GM12891 (cell line): ENCODE measurements at regions not wholly inside any gene's neighbourhood (a gene's known extent, or its start where the extent isn't known, plus 50 kb on each side); places are given as distances from the start of the nearest gene placed in this dataset.
"Not testable (repeated sequence)": the region's sequence is repeated elsewhere in the genome, so short reads cannot be mapped to it uniquely, and the experiment has no call there.

Source experiments
- DNase-seq: peaks from one replicate; pipeline ENCODE4 v3.0.0; 2011; ENCODE audit warnings: low spot score; ENCODE audit not compliant: insufficient read length
- FAIRE-seq: peaks from 2 replicates; lab custom pipeline; 2011; peaks lifted over from hg19 to GRCh38; lab: Jason Lieb, UNC
- PAX5 ChIP-seq: IDR thresholded peaks from 2 replicates; pipeline ENCODE4 v1.6.1; 2011; ENCODE audit warnings: low read length, moderate library complexity, mild to moderate bottlenecking; ENCODE audit not compliant: insufficient read depth, severe bottlenecking
- POLR2A ChIP-seq: IDR thresholded peaks from 2 replicates; pipeline ENCODE4 v1.6.1; 2011; ENCODE audit warnings: low read depth, low read length, control low read depth
- POLR2AphosphoS5 ChIP-seq: IDR thresholded peaks from 2 replicates; pipeline ENCODE4 v1.6.1; 2011; ENCODE audit warnings: low read depth, low read length, control low read depth
- POU2F2 ChIP-seq: IDR thresholded peaks from 2 replicates; pipeline ENCODE4 v1.6.1; 2011; ENCODE audit warnings: low read depth, mild to moderate bottlenecking, control low read depth, low read length, moderate library complexity
- SPI1 ChIP-seq: IDR thresholded peaks from 2 replicates; pipeline ENCODE4 v1.6.1; 2011; ENCODE audit warnings: low read depth, low read length, control low read depth
- TAF1 ChIP-seq: IDR thresholded peaks from 2 replicates; pipeline ENCODE4 v1.6.1; 2011; ENCODE audit warnings: low read depth, low read length, control low read depth

DNA sequence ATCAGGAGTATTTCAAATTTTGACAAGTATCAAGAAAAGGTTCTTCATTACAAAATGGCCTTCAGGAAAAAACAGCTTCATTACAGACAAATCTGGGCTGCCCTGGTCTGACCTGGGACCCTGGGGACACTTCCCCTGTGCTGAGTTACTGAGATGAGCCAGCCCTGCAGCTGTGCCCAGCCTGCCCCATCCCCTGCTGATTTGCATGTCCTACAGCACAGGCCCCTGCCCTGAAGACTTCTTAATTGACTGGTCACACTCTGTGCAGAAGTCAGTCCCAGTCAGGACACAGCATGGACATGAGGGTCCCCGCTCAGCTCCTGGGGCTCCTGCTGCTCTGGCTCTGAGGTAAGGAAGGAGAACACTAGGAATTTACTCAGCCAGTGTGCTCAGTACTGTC, 235.1 kb downstream of the ANKRD36B start:
- DNase-seq, result no peak
- TF ChIP-seq SPI1, result no peak
- TF ChIP-seq TAF1, result no peak
- TF ChIP-seq POLR2A, result no peak
- no peak for TF ChIP-seq POU2F2
- no peak for TF ChIP-seq POLR2AphosphoS5
- no peak for TF ChIP-seq PAX5
- FAIRE-seq, result no peak

DNA sequence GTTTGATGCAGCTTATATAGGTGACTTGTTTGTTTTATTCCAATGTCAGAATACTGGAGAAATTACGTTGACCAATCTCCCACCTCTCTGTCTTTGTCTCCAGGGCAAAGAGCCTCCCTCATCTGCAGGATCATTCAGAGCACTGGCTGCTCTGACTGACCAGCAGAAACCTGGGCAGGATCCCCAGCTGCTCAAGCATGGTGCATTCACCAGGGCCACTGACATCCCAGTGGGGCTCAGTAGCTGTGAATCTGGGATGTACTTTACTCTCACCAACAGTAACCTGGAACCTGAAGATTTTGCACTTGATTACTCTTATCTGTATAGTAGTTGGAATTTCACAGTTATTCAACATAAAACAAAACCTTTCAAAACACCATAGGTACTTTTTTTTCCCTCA, 235.9 kb downstream of the ANKRD36 start:
- TF ChIP-seq POU2F2, result no peak
- TF ChIP-seq PAX5, result no peak
- no peak for TF ChIP-seq POLR2A
- TF ChIP-seq POLR2AphosphoS5, result no peak
- TF ChIP-seq SPI1, result no peak
- no peak for TF ChIP-seq TAF1
- no peak for FAIRE-seq
- no peak for DNase-seq

DNA sequence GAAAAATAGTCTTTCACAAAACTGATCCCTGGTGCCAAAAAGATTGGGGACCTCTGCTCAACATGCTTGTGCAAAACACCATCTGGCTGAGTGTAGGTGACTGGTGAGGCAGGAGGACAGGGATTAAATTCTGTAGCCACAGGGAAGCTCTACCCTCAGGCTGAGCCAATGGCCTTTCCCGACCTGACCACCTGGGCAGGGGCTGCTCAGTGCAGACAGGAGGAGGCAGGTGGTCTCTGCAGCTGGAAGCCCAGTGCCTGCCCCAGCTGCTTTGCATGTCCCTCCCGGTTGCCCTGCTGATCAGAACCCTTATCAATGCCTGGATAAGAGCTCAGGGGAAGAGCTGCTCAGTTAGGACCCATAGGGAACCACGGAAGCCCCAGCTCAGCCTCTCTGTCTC, 235.3 kb downstream of the ANKRD36 start:
- FAIRE-seq, result no peak
- no peak for TF ChIP-seq POLR2AphosphoS5
- TF ChIP-seq SPI1, result no peak
- TF ChIP-seq PAX5, result no peak
- TF ChIP-seq TAF1, result no peak
- TF ChIP-seq POU2F2, result no peak
- no peak for TF ChIP-seq POLR2A
- no peak for DNase-seq

DNA sequence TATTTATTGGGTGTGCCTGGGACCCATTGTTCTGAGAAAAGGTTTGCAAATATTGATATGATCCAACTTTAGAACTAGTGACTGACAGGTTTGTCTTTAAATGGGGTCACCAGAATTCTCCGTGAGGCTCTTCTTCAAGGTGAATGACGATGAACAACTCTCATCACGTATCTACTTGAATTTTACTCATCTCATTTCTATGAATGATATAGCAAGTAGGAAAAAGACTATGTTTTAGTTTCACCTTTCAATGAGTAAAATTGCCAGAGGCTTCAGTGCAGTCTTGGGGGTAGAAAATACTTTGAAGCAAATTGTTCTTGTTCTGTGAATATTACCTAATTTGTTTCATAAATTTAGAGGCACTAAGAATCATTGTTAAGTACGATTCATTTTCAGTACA, 232.0 kb downstream of the ANKRD36 start:
- not testable (repeated sequence) for DNase-seq, FAIRE-seq

DNA sequence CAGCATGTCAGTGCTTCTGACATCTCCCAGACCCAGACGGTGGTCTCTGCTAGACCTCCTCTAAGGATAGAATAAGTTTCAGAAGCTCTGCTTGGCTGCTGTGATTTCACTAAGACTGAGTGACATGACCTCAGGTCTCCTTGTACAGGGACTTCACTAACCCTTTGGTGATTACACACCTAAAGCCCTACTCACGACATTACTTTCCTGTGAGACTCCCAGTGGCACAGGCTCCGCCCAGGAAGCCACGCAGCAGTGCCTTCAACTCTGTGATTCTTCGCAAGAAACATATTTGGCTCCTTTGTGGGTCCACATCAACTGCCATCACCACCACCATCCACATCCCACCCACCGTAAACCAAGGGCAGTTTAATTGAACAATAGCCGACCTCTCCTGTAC, 220.7 kb downstream of the ANKRD36 start:
- DNase-seq, FAIRE-seq: not testable (repeated sequence)

DNA sequence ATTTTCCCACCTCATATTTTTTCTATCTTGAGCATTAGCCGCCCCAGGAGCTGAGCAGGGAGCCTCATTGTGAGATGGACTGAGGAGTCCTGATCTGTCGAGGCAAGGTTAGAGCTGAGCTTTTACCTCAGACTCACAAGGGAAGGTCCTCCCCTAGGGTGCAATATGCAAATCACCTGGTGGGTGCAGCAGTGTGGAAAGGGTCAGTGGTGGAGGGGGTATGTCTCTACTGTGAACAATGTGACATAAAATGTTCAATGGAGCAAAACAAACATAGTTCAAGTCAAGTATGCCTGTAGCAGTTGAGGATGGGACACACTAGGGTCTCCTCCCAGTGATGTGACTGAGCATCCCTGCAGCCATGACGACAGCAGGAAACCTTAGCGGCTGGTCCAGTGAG, 219.2 kb downstream of the ANKRD36 start:
- FAIRE-seq, DNase-seq: not testable (repeated sequence)

DNA sequence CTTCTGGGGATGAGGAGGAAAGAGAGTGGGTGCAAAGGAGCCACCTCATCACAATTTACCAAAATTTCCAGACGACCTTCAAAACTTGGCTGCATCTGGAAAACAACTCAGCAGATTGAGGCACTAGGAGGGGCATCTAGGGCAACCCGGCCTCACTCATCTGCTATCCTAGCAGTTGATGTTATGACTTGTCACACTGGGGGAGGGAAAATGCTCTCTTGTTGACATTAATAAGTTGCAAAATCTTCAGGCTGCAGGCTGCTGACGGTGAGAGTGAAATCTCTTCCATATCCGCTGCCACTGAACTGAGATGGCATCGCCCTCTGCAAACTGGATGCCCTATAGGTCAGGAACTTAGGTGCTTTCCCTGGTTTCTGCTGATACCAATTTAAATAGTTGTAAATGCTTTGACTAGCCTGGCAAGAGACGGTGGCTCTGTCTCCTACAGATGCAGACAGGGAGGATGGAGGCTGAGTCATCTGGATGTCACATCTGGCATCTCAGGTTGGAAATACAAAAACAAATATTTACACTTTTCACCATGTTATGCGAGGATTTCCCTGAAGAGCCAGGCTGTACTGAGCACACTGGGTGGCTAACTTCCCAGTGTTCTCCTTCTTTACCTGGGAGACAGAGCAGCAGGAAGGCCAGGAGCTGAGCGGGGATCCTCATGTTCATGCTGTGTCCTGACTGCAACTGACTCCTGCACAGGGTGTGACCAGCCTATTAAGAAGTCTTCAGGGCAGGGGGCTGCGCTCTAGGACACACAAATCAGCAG, 209.2 kb downstream of the ANKRD36 start:
- not testable (repeated sequence) for DNase-seq, FAIRE-seq

DNA sequence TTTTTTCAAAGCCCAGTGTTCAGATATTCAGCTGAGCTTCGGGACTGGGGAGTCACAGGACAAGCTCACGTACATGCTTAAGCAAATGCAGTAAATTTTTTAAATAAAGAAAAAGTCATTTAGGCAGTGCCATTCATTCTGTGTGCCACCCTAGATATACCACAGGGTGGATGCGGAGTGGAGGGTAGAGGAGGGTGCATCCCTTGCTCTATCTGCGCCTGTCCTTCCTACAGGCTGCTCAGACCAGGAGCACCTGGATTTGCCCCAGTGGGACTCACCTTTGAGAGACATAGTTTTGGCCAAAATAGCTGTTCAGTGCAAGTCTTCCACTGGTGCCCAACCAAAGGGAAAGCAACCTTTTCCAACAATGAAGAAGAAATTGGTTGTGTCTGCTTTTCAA, 202.4 kb downstream of the ANKRD36 start:
- FAIRE-seq, result not testable (repeated sequence)

DNA sequence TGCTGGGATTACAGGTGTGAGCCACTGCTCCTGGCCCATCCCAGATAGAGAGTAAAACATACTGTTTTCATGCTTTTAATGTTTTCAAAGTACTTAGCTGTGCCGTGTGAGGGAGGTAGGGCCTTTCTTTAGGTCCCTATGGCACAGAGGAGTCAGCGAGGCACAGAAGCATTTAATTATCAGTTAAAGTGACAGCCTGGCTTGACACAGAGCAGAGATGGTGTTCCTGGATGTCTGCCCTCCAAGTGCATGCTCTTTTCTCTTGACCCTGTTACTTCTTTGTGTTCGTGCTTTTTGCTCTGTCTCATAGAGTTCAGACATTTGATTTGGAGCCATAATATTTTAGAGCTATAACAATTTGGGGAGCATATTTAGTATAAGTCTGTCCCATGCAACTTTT, 199.5 kb downstream of the ANKRD36 start:
- not testable (repeated sequence) for DNase-seq, FAIRE-seq

More for the DNA sequence above, 202.4 kb downstream of the ANKRD36 start:
- not testable (repeated sequence) for DNase-seq

DNA sequence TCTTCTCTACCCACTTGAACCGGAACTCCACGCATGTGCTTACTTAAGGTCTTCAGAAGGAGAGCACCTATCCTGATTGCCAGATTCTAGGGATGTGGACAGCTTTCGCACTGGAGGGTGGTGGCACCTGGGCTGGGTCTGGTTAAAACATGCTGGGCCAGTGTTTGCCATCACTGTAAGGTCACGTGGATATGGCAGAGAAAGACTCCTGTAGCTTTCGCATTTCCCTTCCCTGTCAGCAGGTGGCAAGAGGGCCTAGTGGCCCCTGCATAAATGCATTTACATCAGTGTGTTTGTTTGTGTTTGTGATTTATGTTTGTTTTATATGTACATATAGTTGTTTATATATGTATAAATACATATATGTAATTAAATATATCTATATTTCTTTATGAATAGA, 192.5 kb downstream of the ANKRD36 start:
- DNase-seq, result not testable (repeated sequence)
- peak; percentile 20 for FAIRE-seq

DNA sequence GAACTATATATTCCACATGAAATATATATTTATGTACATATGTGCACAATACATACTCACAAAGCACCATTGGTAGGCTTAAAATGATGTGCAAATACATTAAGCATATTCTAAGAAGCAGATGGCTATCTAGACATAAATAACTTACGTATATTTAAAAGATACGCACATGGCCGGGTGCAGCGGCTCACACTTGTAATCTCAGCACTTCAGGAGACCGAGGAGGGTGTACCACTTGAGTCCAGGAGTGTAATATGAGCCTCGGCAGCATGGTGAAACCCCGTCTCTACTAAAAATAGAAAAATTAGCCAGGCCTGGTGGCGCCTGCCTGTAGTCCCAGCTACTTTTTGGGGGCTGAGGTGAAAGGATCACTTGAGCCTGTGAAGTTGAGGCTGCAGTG, 189.9 kb downstream of the ANKRD36 start:
- not testable (repeated sequence) for DNase-seq, FAIRE-seq

DNA sequence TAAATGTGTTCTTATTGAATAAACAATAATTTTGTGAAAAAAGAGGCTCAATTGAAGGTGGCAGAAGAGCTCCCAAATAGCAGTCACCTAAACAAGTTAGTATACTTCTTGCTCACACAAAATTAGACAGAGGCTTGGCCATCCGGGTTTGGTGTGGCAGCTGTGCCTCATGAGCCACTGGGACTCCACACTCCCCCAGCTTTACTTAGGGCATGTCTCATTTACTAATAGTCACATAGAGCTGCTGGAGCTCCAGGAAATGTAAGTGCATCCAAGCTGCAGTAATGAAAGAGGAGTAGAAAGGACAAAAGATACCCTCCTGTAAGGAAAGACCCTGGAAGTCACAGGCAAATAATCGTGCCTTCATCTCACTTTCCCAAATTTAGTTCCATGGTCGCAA, 188.8 kb downstream of the ANKRD36 start:
- not testable (repeated sequence) for DNase-seq, FAIRE-seq
